ENCODE measurements at regions not wholly inside any gene's neighbourhood (a gene's known extent, or its start where the extent isn't known, plus 50 kb on each side); places are given as distances from the start of the nearest gene placed in this dataset.

DNA sequence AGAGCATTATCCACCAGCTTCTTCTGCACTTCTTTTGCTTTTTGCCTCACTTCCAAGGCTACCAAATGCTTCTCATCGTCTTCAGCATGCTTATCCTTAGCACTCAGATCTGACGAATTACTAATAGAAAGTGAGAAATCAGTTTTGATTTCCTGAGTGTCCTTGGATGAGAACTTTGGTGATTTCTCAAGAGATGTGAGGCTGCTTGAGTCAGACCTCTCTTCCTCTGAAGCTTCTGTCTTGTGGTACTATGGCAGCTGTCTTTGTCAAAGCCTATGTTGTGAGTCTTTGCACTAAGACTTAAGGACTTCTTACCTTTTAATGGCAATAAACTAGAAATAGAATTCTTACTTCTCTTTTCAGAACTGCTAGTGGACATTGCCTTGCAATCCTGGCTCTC lies 169.9 kb downstream of the CPE start:
- H3K36me3 ChIP-seq, result no peaks in the 10 kb centered on the region
- TF ChIP-seq, protein P1, sequence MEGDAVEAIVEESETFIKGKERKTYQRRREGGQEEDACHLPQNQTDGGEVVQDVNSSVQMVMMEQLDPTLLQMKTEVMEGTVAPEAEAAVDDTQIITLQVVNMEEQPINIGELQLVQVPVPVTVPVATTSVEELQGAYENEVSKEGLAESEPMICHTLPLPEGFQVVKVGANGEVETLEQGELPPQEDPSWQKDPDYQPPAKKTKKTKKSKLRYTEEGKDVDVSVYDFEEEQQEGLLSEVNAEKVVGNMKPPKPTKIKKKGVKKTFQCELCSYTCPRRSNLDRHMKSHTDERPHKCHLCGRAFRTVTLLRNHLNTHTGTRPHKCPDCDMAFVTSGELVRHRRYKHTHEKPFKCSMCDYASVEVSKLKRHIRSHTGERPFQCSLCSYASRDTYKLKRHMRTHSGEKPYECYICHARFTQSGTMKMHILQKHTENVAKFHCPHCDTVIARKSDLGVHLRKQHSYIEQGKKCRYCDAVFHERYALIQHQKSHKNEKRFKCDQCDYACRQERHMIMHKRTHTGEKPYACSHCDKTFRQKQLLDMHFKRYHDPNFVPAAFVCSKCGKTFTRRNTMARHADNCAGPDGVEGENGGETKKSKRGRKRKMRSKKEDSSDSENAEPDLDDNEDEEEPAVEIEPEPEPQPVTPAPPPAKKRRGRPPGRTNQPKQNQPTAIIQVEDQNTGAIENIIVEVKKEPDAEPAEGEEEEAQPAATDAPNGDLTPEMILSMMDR (IDR thresholded peaks at IDR 0.05), result no peak
- H3K4me3 ChIP-seq, result no peak overlapping the region
- no peaks in the 10 kb centered on the region for H3K27me3 ChIP-seq (ENCODE audit: low read depth)
- ATAC-seq (no peak), DNase-seq (no peak)
- no peak overlapping the region for H3K27ac ChIP-seq
- H3K9me3 ChIP-seq, result no peaks in the 10 kb centered on the region
- no peaks in the 10 kb centered on the region for H3K4me1 ChIP-seq
- intact Hi-C loops (cut with DNase I), result no loop called here

- Histone ChIP-seq H3K27me3 (ENCODE audit: low read depth) (no peaks in the 10 kb centered on the region), H3K9me3 (no peaks in the 10 kb centered on the region), H3K4me1 (no peaks in the 10 kb centered on the region), H3K36me3 (no peaks in the 10 kb centered on the region), H3K27ac (no peak overlapping the region), H3K4me3 (no peak overlapping the region)
- intact Hi-C loops (cut with DNase I), result no loop called here
- DNase-seq (no peak), ATAC-seq (no peak)
- TF ChIP-seq, protein P1 (IDR thresholded peaks at IDR 0.05), result no peak
Measured at GRCh38 chr4:165553221-165553810, 174.5 kb downstream of the CPE start.

DNA sequence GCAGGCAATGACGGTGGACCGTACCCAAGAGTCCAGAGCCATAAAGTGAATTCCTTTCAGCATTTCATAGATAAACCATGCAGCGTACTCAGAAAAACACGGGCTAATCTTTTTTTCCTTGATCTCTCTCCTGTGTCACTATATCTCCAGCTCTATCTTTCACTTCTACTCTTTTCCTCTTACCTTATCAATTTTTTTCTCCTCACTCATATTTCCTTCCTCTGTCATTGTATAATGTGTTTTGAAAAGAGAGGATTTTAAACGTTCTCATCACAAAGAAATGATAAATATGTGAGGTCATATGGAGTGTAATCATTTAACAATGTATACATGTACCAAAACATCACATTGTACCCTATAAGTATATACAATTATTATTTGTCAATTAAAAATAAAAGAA lies 176.5 kb downstream of the CPE start:
- DNase-seq, result no peak
- Histone ChIP-seq H3K27ac (no peak overlapping the region), H3K4me1 (no peaks in the 10 kb centered on the region), H3K36me3 (no peaks in the 10 kb centered on the region), H3K4me3 (no peak overlapping the region), H3K27me3 (ENCODE audit: low read depth) (no peaks in the 10 kb centered on the region), H3K9me3 (no peaks in the 10 kb centered on the region)
- no peak for ATAC-seq
- TF ChIP-seq, protein P1 (IDR thresholded peaks at IDR 0.05), result no peak
- intact Hi-C loops (cut with DNase I), result no loop called here

DNA sequence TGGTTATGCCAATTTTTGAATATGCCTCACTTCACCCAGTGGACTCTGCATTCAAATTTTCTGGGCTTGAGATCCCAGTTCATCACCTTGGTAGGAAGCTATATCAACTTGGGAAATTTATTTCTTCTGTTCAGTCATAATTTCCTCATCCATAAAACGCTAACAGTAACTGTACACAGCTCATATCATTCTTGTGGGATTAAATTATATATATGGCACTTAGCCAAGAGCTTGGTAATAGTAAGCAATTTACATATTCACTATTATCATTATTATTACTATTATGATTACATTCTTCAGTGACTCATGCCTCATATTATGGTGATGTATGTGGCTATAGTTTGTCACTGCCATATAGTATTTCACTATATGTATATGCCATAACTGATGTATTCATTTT lies 177.6 kb downstream of the CPE start:
- Histone ChIP-seq H3K27ac (no peak overlapping the region), H3K4me3 (no peak overlapping the region), H3K4me1 (no peaks in the 10 kb centered on the region), H3K9me3 (no peaks in the 10 kb centered on the region), H3K27me3 (ENCODE audit: low read depth) (no peaks in the 10 kb centered on the region), H3K36me3 (no peaks in the 10 kb centered on the region)
- TF ChIP-seq, protein P1 (IDR thresholded peaks at IDR 0.05), result no peak
- no peak for DNase-seq
- intact Hi-C loops (cut with DNase I), result no loop called here
- ATAC-seq, result no peak

DNA sequence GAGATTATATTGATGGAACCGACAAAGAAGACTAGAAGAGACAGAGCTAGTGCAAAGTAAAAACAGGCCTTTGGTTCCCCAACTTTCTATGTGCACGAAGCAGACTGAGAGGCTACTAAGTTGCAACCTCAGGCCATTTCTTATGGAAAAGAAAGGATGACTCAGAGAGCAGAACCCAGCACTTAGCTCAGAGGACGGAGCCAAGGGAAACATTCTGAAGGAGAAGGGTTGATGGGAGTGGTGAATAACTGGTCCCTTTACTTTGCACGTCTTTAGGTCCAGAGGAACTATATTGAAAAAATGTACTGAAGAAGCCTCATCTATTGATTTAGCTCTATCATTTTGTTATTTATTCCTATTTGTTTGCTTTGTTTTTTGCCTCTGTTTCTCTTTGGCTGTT lies 182.1 kb downstream of the CPE start:
- Histone ChIP-seq H3K9me3 (no peaks in the 10 kb centered on the region), H3K27me3 (ENCODE audit: low read depth) (no peaks in the 10 kb centered on the region), H3K4me3 (no peak overlapping the region), H3K36me3 (no peaks in the 10 kb centered on the region), H3K27ac (no peak overlapping the region), H3K4me1 (no peaks in the 10 kb centered on the region)
- intact Hi-C loops (cut with DNase I), result no loop called here
- DNase-seq (no peak), ATAC-seq (no peak)
- TF ChIP-seq, protein P1 (IDR thresholded peaks at IDR 0.05), result no peak

DNA sequence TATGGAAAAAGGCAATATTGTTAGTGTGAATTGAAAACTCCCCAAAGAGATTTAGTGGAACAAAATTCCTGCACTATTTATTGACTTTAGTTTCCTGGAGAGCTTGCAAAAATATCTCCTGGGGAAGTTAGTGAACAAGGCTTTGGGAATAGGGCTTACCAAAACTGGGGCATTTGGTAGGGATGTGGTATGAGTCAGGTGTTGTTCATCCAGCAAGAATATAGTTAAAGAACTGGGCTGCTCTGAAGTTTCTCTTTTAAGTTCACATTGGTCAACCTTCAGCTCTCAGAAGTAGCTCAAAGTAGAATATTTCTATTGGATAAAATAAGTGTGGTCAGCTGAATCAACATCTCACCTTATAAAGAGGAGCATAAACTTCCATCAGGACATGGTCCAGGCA lies 185.0 kb downstream of the CPE start:
- TF ChIP-seq, protein P1 (IDR thresholded peaks at IDR 0.05), result no peak
- ATAC-seq (no peak), DNase-seq (no peak)
- intact Hi-C loops (cut with DNase I), result no loop called here
- Histone ChIP-seq H3K27me3 (ENCODE audit: low read depth) (no peaks in the 10 kb centered on the region), H3K4me1 (no peaks in the 10 kb centered on the region), H3K4me3 (no peak overlapping the region), H3K9me3 (no peaks in the 10 kb centered on the region), H3K27ac (no peak overlapping the region), H3K36me3 (no peaks in the 10 kb centered on the region)
